Embryonic facial prominence (tissue), 1 donor: ENCODE measurements at regions not wholly inside any gene's neighbourhood (a gene's known extent, or its start where the extent isn't known, plus 50 kb on each side); places are given as distances from the start of the nearest gene placed in this dataset.

Experiments used
- DNase-seq: peaks from one replicate; pipeline ENCODE4 v3.0.0-alpha.2; 2016; ENCODE audit errors: extremely low spot score

GRCh38 chr3:124439603-124440002 is 290.6 kb upstream of the UMPS start:
- no peak for DNase-seq

GRCh38 chr3:124441766-124442165 is 288.5 kb upstream of the UMPS start:
- DNase-seq = no peak

GRCh38 chr3:124442463-124442862 is 287.8 kb upstream of the UMPS start:
- DNase-seq = no peak

GRCh38 chr3:124443446-124443845 is 286.8 kb upstream of the UMPS start:
- no peak for DNase-seq

GRCh38 chr3:124444075-124444474 is 286.2 kb upstream of the UMPS start:
- no peak for DNase-seq

GRCh38 chr3:124444896-124445295 is 285.4 kb upstream of the UMPS start:
- DNase-seq = no peak

GRCh38 chr3:124447845-124448244 is 282.4 kb upstream of the UMPS start:
- DNase-seq = no peak

- DNase-seq = no peak
Observed at GRCh38 chr3:124448954-124449353, 281.3 kb upstream of the UMPS start.

- no peak for DNase-seq
Observed at GRCh38 chr3:124450366-124450765, 279.9 kb upstream of the UMPS start.

GRCh38 chr3:124451630-124452317 is 278.5 kb upstream of the UMPS start:
- no peak for DNase-seq

- no peak for DNase-seq
Observed at GRCh38 chr3:124453189-124453588, 277.1 kb upstream of the UMPS start.

GRCh38 chr3:124455891-124456290 is 274.4 kb upstream of the UMPS start:
- DNase-seq = no peak

GRCh38 chr3:124456506-124456905 is 273.7 kb upstream of the UMPS start:
- DNase-seq = no peak

- no peak for DNase-seq
Observed at GRCh38 chr3:124459678-124460077, 270.6 kb upstream of the UMPS start.

- no peak for DNase-seq
Observed at GRCh38 chr3:124461126-124461525, 269.1 kb upstream of the UMPS start.

GRCh38 chr3:124461838-124462632 is 268.2 kb upstream of the UMPS start:
- DNase-seq = no peak

- no peak for DNase-seq
Observed at GRCh38 chr3:124463234-124463633, 267.0 kb upstream of the UMPS start.

- DNase-seq = no peak
Observed at GRCh38 chr3:124467980-124468902, 262.0 kb upstream of the UMPS start.

- no peak for DNase-seq
Observed at GRCh38 chr3:124469555-124469954, 260.7 kb upstream of the UMPS start.

- no peak for DNase-seq
Observed at GRCh38 chr3:124478830-124479229, 251.4 kb upstream of the UMPS start.

GRCh38 chr3:124483915-124484470 is 246.3 kb upstream of the UMPS start:
- DNase-seq = no peak

GRCh38 chr3:124486324-124486723 is 243.9 kb upstream of the UMPS start:
- DNase-seq = no peak
